NCI-H128 (cell line): ENCODE measurements at regions not wholly inside any gene's neighbourhood (a gene's known extent, or its start where the extent isn't known, plus 50 kb on each side); places are given as distances from the start of the nearest gene placed in this dataset.
"Not testable (repeated sequence)": the region's sequence is repeated elsewhere in the genome, so short reads cannot be mapped to it uniquely, and the experiment has no call there.

Experiments used
- DNase-seq: peaks from one replicate; lab custom pipeline; 2025; ENCODE audit not compliant: unreplicated experiment; lab: John Stamatoyannopoulos, UW

GRCh38 chr1:25134307-25134706, 98.0 kb downstream of the SYF2 start:
- no peak for DNase-seq

- no peak for DNase-seq
Measured at GRCh38 chr1:25131794-25132193, 100.5 kb downstream of the SYF2 start.

DNA sequence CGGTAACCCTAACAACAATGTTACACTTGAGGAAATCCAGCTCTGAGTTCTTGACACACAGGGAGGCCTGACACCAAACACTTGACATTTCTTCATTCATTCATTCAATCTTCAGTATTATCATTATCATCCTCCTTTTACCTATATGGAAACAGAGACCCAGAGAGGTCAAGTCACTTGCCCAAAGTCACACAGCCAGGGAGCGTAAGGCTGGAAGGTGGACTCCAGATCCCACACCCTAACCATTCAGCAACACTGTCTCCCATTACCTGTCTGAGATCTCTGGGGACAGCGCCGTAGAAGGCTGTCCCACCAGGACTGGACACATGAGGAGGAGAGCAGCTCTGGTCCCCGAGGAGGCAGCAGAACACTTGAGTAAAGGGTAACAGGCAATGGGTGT, 101.4 kb downstream of the SYF2 start:
- no peak for DNase-seq

- no peak for DNase-seq
Measured at GRCh38 chr1:25129380-25129779, 102.9 kb downstream of the SYF2 start.

- DNase-seq: no peak
Measured at GRCh38 chr1:25128121-25128621, 104.1 kb downstream of the SYF2 start.

- no peak for DNase-seq
Measured at GRCh38 chr1:25126562-25126961, 105.7 kb downstream of the SYF2 start.

DNA sequence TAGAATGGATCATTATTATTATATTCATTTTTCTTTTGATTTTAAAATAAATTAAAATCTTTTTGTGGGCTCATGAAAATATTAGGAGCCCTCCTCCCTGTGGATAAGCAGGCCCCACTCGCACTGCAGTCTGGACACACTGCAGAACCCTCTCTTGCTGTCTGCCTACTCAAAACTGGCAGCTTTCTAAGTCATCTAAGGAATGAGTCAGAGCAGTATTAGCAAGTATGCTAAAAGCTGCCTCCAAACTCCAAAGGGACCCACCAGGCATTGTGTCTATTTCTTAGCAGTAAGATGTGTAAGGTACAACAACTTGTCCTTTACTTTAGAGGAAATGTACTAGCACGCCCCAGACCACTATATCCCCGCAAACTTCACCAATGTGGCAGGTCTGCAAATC, 108.8 kb downstream of the SYF2 start:
- no peak for DNase-seq

GRCh38 chr1:25122747-25123146, 109.6 kb downstream of the SYF2 start:
- DNase-seq: no peak

GRCh38 chr1:25120281-25120680, 112.0 kb downstream of the SYF2 start:
- DNase-seq: no peak

GRCh38 chr1:25118546-25118945, 113.8 kb downstream of the SYF2 start:
- no peak for DNase-seq

GRCh38 chr1:25117233-25117823, 115.0 kb downstream of the SYF2 start:
- no peak for DNase-seq

DNA sequence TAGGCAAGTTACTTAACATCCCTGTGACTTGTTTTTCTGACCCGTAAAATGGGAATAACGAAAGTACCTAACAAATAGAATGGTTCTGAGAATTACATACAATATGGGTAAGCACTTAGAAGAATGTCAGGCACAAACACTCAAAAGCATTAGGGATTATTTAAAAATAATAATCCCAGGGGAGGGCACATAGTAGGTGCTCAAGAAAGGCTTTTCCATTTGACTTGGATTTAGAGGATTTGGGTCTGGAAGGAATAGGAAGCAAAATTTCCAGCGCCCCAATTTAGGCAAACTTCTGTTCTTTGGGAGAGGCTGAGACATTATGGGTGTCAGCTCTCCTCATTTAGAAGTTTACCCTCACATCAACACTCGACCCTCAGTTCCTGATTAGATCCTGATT, 115.5 kb downstream of the SYF2 start:
- DNase-seq: no peak

GRCh38 chr1:25116117-25116516, 116.2 kb downstream of the SYF2 start:
- not testable (repeated sequence) for DNase-seq

- DNase-seq: no peak
Measured at GRCh38 chr1:25113731-25114130, 118.6 kb downstream of the SYF2 start.

- no peak for DNase-seq
Measured at GRCh38 chr1:25113086-25113485, 119.2 kb downstream of the SYF2 start.

GRCh38 chr1:25112400-25112799, 119.9 kb downstream of the SYF2 start:
- no peak for DNase-seq

DNA sequence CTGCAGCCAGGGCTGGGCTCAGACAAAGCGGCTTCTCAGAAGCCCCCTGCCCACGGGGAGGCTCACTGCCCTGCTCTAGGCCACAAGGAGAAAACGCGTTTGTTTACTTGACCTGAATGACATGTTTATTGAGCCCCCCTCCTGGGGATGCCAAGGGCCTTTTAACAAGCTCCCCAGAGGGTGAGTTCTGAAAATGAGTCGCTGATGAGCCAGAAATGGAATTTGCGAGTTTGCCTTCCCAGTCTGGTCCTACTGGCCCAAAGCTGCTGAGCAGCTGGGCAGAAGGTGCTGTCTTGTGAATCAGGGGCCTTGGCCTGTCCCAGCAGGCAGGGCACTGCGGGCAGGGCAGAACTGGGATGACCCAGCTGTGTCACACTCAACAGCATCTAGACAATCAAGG, 120.6 kb downstream of the SYF2 start:
- DNase-seq: no peak

- no peak for DNase-seq
Measured at GRCh38 chr1:25110485-25110884, 121.8 kb downstream of the SYF2 start.

DNA sequence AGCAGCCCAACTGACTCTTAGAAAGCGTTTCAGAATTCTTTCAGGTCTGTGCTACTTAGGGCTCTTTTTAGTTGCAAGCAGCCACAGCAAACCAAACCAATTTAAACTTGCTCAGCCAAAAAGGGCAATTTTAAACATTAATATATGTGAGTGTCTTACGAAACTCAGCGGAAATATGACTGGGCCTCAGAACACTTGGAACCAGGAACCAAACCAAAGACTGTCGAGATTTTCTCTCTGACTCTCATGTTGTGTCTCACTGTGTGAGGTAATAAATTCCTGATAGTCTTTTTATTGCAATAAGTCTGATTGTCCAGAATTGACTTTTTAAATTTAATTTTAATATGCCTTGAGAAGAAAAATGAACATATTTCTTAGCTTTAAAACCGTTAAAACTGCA, 122.3 kb downstream of the SYF2 start:
- no peak for DNase-seq

GRCh38 chr1:25109531-25109951, 122.8 kb downstream of the SYF2 start:
- DNase-seq: no peak

GRCh38 chr1:25107643-25108010, 124.7 kb downstream of the SYF2 start:
- DNase-seq: no peak

- no peak for DNase-seq
Measured at GRCh38 chr1:25106976-25107642, 125.2 kb downstream of the SYF2 start.

DNA sequence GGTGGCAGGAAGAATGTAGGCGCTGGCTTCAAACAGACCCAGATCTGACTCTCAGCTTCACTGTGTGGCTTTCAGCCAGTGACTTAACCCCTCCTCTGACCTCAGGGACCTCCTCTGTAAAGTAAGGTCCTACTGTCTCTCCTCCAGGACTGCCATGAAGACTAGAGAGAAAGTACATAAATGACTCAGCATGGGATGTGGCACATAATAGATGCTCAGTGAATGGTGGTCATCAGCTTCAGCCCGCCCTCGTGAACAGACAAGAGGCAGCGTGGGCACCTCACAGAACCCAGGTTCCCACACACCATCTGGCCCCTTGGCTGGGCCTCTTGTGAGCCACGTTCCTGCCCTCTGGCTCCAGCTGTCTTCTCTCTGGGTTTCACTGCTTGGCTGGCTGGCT, 126.0 kb downstream of the SYF2 start:
- no peak for DNase-seq
